ENCODE measurements at regions not wholly inside any gene's neighbourhood (a gene's known extent, or its start where the extent isn't known, plus 50 kb on each side); places are given as distances from the start of the nearest gene placed in this dataset.

DNA sequence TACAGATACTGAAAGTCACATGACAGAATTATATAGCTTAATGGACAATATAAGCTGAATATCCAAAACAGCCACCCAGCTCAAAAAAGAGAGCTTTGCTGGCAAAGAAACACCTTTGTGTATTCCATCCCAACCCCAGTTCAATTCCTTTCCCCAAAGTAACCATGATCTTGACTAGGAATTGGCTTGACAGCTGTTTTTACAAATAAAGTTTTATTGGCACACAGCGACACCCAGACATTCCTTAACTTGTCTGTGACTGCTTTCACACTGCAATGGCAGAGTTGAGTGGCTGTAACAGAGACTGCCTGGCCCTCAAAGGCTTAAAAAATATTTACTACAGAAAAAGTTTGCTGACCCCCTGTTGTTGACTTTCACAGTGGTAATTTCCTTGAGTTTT is 264.0 kb upstream of the TSHZ2 start:
- FAIRE-seq, result no peak

DNA sequence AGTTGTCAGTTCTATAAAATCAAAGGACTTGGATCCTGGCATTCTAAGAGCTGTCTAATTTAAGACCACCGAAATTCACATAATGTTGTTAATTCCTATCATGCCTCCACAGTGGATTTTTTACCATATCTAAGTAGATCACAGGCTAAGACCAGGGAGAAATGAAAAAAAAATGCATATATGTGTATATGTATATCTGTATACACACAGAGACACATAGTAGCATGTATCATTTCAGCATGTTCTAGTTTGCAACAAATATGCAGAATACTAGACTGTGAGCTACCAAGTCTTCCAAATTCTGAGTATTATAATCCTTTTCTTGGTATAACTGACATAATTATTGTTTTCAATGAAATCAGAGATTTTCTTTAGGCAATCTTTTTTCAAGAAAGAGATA is 267.6 kb upstream of the TSHZ2 start:
- FAIRE-seq, result no peak

DNA sequence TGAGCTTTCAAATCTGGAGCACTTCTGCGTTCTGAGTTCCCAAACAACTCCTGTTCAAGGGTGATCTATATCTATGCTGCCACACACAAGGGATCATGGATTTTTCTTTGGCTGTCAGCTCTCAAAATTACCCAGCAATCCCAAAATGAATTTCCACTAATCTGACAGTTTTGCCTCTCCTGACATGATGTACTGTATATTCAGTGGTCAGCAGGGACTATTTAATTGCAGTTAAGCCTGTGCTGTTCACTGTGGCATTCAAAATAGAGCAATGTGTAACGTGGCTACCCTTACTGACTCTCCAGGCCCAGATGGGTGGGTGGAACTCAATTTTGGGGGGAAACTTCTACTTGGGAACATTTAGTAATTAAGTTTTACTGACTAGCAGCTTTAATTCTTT is 283.8 kb upstream of the TSHZ2 start:
- FAIRE-seq, result no peak

DNA sequence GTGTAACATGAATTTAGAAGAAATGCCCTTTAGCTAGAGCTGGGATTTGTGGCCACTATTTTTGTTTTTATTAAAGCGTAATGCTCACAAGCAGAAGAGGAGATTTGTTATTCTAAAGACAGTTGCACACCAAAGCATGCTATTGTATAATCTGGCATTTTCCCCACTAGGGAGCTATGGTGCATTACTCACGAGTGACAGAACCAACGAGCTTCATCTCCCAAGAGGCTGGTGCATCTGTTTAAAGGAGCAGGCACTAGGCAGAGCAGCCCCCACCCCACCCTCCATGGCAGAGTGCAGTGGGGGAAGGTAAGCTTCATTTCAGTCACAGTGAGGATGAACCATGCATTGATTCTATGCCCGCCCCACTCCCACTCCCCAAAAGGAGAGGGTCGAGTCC is 287.3 kb upstream of the TSHZ2 start:
- FAIRE-seq, result no peak

DNA sequence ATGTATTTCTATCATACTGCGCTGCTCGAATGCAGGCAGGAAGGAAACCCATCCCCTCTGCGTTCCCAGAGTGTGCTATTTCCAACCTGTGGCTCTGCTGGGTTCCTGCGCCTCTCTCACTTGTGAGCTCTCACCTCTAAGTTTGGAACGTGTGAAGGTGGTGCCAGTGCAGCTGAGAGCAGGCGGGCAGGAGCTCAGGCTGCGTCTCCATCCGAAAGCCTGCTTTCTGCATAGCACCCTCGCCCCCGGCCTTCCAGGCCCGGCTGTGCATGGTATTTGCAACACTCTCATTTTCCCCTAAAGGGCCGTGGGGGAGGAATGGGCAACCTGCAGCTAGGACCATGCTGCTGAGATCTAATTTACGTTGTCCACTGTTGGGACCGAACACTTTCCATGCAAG is 288.0 kb upstream of the TSHZ2 start:
- no peak for FAIRE-seq

DNA sequence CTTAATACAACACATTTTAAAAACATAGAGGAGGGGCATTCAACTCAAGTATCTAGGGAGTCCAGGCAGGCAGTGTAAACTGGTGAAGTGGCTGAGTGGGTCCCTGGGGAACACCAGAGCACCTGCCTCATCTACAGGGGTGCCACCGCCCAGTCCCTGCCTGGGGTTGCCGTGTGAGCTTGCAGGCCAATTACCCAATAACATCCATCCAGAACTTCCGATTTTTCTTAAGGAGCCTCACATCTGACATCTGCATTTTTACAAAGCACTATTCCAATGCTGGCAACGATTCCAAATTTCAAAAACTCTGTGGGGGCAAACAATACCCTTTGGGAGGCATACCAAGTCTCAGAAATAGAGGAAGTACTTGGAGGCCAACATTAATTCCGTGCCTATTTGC is 288.4 kb upstream of the TSHZ2 start:
- no peak for FAIRE-seq

DNA sequence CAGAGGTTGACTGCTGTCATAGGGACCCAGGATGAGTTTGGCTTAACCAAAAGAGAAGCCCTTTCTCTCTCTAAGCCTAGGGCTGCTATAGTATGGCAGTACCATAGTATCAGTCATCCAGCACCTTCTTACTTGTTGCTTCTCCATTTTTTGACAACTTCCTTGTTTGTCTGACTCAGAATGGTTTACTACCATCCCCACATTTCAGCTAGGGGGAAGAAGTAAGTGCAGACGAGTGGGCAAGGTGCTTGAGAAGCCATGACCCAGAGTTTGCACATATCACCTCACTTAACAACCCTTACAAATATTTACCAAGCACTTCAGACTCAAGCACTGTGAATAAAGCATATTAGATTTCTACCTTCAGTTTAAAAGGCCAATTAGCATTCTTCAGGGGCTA is 289.9 kb upstream of the TSHZ2 start:
- no peak for FAIRE-seq

DNA sequence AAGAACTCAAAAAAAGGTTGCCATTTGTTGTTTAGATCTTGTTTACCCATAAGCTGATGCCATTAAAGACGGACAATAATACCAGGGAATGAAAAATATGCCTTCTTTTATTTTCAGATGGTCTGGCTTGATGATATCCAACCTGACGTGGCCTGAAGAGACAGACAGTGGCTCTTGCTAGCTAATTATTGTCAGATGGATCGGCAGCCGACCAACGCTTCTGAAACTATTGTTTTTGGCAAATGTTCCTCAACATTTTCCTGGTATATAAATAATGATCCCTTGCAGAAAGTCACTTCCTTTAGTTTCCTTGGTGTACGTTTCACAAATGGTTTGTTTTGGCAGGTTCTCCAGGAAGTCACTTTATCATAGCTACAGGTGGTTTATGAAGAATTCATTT is 290.9 kb upstream of the TSHZ2 start:
- no peak for FAIRE-seq

DNA sequence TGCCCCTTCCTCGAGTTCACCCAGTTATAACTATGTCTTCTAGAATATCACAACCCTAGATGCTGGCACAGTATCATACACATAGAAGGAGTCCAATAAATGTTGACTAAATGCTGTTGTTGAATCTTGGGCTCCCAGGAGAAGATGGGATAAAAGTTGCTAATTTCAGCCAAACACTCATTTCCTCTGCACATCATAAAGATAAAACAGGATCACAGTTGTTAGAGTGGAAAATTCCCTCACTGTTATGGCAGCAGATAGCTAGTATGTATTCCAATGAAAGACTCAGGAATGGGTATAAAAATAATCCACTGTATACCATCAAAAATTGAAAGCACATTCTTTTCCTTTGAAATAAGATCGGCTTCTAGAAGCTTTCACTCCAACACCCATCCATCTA is 294.9 kb upstream of the TSHZ2 start:
- no peak for FAIRE-seq

DNA sequence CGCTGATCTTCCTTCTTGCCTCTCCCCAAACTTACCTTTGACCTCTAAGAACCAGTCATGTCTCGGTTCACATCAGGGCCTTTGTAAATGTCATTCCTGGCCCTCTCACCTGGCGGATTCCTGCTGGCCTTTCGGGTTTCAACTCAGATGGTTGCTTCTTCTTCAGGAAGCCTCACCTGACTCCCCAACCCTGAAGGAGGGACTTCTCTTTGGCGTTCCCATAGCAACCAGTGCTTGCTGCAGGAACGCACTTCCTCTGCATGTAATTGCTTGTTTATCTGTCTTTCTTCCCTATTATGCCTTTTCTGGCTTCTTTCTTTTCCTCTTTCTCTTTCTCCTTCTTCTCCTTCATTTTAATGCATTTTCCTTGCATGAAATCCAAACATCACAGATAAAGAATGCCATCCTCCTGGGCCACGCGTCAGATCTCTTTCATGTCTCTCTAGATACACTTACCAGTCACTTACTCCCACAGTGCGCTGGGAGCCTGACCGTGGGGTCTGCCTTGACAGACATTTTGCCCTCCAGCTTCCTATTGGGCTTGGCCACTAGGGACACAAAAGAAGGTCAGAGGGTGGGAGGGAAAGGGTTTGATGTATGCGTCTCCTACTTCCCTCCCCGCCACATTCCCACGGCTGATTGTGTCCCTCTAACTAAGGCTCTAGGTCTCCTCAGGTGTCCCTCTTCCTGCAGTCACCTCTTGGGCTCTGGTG is 295.7 kb upstream of the TSHZ2 start:
- FAIRE-seq, result no peak

DNA sequence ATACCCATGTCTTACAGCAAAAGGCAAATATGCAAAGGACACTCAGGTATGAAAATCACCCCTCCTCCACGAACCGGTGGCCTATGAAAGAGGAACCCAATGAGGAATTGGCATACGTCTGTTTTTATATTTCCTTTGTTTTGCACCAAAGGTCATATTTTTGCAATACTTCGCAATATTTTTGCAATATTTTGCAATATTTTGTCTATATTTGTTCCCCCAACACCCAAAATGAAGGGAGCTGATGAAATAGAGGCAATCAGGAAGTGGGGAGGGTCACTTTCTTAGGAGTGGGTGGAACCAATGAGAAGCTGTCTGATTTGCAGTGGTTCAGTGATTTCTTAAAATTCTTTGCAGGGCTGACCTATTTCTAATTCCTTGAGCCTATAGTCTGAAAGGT is 296.8 kb upstream of the TSHZ2 start:
- FAIRE-seq, result no peak

DNA sequence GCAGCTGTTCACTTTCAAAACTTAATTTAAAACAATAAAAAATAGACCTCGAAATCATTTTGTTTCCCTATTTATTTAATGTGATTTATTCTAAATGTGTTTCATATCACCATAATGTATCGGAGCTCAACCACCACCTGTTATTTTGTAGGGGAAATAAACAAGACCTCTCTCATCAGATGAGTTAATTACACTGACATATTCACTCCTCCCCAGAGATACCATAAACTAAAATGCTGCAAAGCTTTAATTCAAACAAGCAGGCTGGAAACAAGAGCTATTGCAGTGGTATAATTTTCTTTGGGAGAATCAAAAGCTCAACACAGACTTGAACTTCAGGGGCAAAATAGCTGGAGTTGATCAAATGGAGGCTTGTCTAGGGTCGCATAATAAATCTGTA is 303.5 kb upstream of the TSHZ2 start:
- no peak for FAIRE-seq

DNA sequence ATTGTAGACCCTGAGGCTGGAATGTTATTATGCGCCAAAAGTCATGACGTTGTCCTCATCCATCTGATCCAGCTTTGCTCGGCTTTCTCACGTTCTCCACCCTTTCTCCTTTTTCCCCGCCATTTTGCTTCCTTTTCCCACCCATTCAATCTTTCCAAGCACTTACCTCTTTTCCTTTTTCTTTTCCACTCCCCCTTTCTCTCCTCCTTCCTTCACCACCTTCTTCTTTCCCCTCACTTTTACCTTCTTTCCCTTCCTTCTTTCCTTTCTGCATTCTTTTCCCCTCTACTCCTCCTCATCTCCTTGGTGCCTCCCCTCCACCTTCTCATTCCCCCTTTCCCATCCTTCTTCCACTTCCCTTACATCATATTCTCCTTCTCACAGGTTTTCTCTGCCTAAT is 304.8 kb upstream of the TSHZ2 start:
- FAIRE-seq, result no peak

DNA sequence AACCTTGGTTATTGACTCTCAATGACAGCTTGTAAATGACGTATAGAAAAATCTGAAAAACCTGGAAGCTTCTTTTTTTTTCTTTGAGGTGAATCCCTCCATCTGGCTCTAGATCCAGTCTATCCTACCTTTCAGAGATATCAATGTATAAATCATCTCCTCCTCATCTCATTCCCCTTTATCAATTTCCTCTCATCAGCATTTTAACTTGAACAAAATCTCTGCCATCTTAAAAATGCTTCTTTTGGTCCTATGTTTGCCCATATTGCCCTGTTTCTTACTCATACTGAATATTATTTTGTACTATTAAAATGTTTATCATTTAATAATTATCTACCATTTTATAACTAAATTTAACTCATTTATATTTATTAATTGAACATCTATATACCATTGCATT is 306.7 kb upstream of the TSHZ2 start:
- FAIRE-seq, result no peak

DNA sequence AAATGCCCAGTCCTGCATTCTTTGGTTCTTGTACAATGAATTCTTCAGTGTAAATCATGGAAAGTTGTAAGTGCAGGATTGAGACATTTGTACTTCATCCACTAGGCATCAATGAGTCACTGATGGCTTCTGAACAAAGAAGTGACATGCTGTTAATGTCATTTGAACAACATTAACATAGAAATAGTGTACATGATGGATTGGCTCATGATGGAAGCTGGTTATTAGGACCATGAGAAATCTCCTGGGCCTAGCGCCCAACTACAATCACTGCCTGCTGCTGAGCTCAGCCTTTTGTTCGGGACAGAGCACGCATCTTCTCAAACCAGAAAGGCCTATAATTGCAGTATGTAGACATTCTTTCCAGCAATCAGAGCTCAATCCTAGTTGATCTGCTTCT is 316.8 kb upstream of the TSHZ2 start:
- no peak for FAIRE-seq

DNA sequence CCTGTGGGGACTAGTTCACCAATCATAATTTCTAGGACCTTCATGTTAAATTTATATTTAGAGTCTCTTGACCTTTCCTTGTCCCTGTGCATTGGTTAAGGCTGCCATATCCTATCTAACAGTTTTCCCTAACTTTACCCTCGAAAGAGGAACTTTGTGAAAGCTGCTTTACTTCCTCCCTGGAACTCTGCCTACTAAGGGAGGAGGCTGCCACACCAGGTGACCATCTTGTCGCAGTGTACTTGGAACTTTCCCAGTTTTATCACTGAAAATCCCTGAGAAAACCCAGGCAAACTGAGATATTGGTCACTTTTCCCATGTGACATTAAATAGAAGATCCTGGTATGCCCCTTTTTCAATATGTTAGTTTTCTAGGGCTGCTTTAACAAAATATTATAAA is 317.6 kb upstream of the TSHZ2 start:
- FAIRE-seq, result no peak

DNA sequence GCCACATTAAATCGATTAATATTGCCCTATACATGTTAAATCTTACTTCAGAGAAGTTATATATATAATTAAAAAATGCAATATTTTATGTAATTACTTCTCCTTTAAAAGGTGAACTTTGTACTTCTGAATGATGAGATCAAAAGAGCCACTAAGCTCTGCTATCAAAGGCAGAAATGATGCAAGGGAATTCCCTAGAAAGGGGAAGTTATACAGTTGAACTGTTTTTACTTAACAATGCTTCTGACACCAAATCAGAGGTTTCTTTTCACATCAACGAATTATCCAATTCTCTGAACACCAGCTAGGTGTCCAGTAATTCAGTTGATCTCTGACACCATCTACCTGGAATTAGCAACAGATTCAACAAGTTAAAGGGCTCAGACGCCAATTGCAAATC is 319.9 kb upstream of the TSHZ2 start:
- no peak for FAIRE-seq

DNA sequence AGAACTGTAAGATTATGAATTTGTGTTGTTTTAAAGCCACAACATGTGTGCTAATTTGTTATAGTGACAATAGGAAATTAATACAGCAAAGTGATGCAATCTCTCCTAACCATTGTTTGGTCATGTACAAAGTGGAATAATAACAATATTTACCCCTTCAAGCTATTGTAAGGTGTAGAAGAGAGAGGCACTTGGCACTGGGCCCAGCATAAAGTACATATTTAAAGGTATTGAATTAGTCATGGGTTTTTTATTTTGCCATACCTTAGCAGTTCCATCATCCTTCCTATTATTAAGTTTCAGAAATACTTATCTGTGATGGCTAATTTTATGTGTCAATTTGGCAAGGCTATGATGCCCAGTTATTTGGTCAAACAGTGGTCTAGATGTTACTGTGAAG is 322.4 kb upstream of the TSHZ2 start:
- no peak for FAIRE-seq

DNA sequence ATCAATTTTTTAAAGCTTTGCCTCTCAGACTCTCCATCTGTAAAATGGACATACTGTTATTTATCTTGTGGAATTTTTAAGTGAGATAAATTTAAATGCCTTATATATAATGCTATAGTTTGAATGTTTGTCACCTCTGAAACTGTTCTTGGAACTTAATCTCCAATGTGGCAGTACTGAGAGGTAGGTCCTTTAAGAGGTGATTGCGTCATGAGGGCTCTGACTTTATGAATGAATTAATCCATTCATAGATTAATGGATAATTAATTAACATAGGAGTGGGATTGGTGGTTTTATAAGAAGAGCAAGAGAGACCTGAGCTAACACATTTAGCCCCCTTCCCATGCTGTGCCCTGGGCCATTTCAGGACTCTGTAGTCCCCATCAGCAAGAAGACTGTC is 326.3 kb upstream of the TSHZ2 start:
- FAIRE-seq, result no peak

DNA sequence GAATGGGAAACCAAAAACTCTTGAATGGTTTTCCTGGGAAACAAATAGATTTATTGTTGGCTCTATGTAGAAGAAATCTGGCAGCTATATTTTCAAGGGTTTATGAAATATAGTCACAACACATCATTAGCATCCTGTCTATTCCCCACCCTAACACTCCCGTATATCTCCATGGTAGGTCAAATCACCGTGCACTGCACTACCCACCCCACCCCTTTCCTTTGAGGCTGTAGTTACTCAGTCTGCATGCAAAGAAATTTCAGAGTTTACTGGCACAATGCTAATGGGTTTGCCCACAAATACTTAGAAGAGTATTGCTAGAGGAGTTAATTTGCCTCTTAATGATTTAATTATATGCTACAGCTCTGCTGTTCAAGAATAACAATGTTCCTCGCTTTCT is 329.1 kb upstream of the TSHZ2 start:
- FAIRE-seq, result no peak

DNA sequence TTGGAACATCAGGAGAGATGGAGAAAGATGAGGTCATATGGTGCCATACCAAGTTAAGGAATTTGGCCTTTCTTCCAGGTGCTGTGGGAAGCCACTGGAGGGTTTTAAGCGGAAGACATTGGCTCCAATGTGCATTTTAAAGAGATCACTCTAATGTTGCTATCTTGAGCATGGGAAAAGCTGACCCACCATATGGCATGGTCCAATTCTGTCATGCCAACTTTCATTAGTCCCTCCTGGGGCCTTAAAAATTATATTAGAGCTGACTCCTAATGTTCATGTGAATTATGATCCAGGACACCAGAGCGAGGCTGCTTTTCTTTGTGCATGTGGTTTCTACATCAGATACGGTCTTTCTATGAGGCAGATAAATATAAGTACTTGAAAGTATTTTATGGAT is 335.0 kb upstream of the TSHZ2 start:
- no peak for FAIRE-seq

DNA sequence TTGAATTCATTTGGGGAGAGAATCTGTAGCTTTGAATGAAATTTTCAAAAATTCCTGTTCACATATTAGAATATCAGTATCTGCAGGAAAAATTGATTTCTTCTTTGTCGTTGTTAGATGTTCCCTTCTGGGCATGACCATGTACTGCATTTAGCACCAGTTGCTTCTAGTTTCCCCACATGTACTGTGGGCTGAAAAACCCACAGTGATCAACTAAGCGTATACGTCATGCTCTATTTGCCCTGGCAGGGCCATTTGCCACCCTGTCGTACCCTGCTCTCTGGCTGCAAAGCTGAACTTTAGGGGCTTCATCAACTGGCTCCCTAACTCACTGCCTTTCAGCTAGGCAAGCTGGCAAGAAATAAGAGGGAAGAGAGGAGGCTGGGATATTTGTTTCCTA is 340.7 kb upstream of the TSHZ2 start:
- FAIRE-seq, result no peak

DNA sequence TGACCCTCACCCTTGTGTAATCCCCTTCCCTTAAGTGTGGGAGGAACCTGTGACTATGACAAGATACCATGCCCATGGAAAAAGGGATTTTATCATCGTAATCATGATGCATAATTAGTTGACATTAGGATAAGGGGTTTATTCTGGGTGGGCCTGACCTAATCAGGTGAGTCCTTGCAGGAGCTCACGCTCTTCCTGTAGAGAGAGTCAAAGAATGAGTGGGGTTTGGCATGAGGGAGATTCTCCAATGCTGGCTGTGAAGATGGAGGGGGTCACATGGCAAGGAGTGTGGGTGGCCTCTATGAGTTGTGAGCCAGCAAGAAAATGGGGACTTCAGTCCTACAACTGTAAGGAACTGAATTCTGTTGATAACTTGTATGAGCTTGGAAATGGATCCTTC is 342.0 kb upstream of the TSHZ2 start:
- FAIRE-seq, result no peak

DNA sequence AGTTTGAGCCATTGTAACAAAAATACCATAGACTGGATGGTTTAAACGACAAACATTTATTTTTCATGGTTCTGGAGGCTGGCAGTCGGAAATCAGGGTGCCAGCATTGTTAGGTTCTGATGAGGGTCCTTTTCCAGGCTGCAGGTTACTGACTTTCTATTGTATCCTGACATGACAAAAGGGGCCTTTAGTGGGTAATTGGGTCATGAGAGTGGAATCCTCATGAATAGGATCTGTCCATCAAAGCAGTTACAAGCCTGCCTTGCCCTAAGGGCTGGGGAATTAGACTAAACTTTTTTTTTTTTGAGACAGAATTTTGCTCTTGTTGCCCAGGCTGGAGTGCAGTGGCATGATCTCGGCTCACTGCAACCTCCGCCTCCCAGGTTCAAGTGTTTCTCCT is 347.9 kb upstream of the TSHZ2 start:
- no peak for FAIRE-seq

DNA sequence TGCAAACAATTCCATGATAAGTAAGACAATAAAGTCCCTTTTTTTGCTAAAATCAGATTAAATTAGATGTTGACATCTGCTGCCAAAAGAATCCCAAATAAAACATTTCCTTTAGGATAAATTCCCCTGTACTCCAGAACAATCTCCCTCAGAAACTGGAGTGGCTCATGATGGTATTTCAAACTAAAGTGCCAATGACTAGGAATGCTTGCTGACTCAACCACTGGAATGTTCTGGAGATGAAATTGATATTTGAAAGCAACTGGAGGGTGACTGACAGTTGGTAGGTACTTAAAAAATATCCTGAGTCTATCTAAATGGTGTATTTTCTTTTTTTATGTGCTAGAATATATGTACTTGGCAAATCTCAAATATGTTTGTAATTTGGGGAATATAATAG is 350.1 kb upstream of the TSHZ2 start:
- FAIRE-seq, result no peak

DNA sequence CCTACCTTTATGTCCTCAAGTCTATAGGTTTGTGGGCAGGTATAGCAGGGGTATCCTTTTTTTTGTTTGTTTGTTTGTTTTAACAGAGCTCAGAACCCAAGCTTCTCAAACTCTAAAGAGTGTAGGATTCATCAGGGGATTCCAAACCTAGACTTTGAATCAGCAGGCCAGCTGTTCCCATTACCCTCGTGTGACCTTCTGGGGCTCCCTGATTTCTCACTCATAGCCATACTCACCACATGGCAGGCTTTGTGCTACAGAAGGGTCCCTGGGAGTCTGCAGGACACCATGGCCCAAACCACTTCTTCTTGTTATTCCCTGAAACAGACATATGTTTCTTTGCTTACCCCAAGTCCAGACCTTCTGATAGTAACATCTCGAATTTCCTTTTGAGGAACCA is 350.8 kb upstream of the TSHZ2 start:
- FAIRE-seq, result no peak

All from TTC549 (cell line).